Suppressor macrophage treated with lipopolysaccharide for 1 hour (primary cell): ENCODE measurements at regions not wholly inside any gene's neighbourhood (a gene's known extent, or its start where the extent isn't known, plus 50 kb on each side); places are given as distances from the start of the nearest gene placed in this dataset.

Experiments
- DNase-seq, 3 donors: peaks; one replicate each; pipeline ENCODE4 v3.0.0-alpha.2; 2020 to 2022

GRCh38 chr11:109865548-109866186, 227.5 kb upstream of the ZC3H12C start:
- peak; percentile 8 to 29 (median 11) for DNase-seq

GRCh38 chr11:109867784-109868183, 225.4 kb upstream of the ZC3H12C start:
- no peak for DNase-seq

- no peak for DNase-seq
Measured at GRCh38 chr11:109869536-109869935, 223.7 kb upstream of the ZC3H12C start.

GRCh38 chr11:109870297-109870696, 222.9 kb upstream of the ZC3H12C start:
- no peak for DNase-seq

- DNase-seq: no peak
Measured at GRCh38 chr11:109877043-109877442, 216.1 kb upstream of the ZC3H12C start.

GRCh38 chr11:109884501-109884900, 208.7 kb upstream of the ZC3H12C start:
- DNase-seq: no peak

- no peak for DNase-seq
Measured at GRCh38 chr11:109885006-109885405, 208.2 kb upstream of the ZC3H12C start.

GRCh38 chr11:109892321-109892794, 200.8 kb upstream of the ZC3H12C start:
- no peak for DNase-seq

- no peak for DNase-seq
Measured at GRCh38 chr11:109894242-109894641, 198.9 kb upstream of the ZC3H12C start.

GRCh38 chr11:109898592-109898991, 194.6 kb upstream of the ZC3H12C start:
- DNase-seq: no peak

GRCh38 chr11:109902764-109903433, 190.3 kb upstream of the ZC3H12C start:
- no peak for DNase-seq

- DNase-seq: peak; percentile 18 to 53 (median 50)
Measured at GRCh38 chr11:109911488-109911887, 181.7 kb upstream of the ZC3H12C start.

- no peak for DNase-seq
Measured at GRCh38 chr11:109914038-109914437, 179.2 kb upstream of the ZC3H12C start.

- peak in 2 of 3 donors; percentile 18 to 33 for DNase-seq
Measured at GRCh38 chr11:109914809-109915653, 178.2 kb upstream of the ZC3H12C start.

GRCh38 chr11:109926941-109927340, 166.3 kb upstream of the ZC3H12C start:
- no peak for DNase-seq

GRCh38 chr11:109929308-109929707, 163.9 kb upstream of the ZC3H12C start:
- no peak for DNase-seq

GRCh38 chr11:109933126-109933525, 160.1 kb upstream of the ZC3H12C start:
- no peak for DNase-seq

- DNase-seq: no peak
Measured at GRCh38 chr11:109934151-109934550, 159.0 kb upstream of the ZC3H12C start.

GRCh38 chr11:109936661-109937180, 156.5 kb upstream of the ZC3H12C start:
- DNase-seq: no peak

- no peak for DNase-seq
Measured at GRCh38 chr11:109937968-109938367, 155.2 kb upstream of the ZC3H12C start.

GRCh38 chr11:109939166-109939810, 153.9 kb upstream of the ZC3H12C start:
- peak; percentile 73 to 83 (median 82) for DNase-seq

GRCh38 chr11:109940816-109941215, 152.4 kb upstream of the ZC3H12C start:
- peak; percentile 40 to 71 (median 62) for DNase-seq
